ENCODE measurements at regions not wholly inside any gene's neighbourhood (a gene's known extent, or its start where the extent isn't known, plus 50 kb on each side); places are given as distances from the start of the nearest gene placed in this dataset.

GRCh38 chr12:93230326-93230720, 147.4 kb upstream of the NUDT4 start:
- TF ChIP-seq EZH2 (IDR thresholded peaks at IDR 0.05; ENCODE audit: borderline replicate concordance) (no peak), CTCF (IDR thresholded peaks at IDR 0.05; ENCODE audit: poor library complexity) (no peak), EZH2phosphoT487 (IDR thresholded peaks at IDR 0.05; ENCODE audit: low read depth, severe bottlenecking, unreplicated experiment) (peak; percentile 72)
